Thoracic aorta (tissue), 2 donors: ENCODE measurements at regions not wholly inside any gene's neighbourhood (a gene's known extent, or its start where the extent isn't known, plus 50 kb on each side); places are given as distances from the start of the nearest gene placed in this dataset.

Source experiments
- ATAC-seq: fragments of 150-250 bp; one replicate; pipeline ENCODE4 v1.8.0; 2017; ENCODE audit warnings: low read depth; ENCODE audit not compliant: insufficient number of reproducible peaks, low FRiP score
- DNase-seq: peaks from one replicate; pipeline ENCODE4 v3.0.0-alpha.2; 2020; ENCODE audit warnings: low spot score
- H3K27ac ChIP-seq, 2 donors: fragments of 200-600 bp; sonication (generic); 1 replicate in 1 of 2; 2 replicates in 1 of 2; pipeline ENCODE4 v1.5.1; 2016; ENCODE audit warnings: mild to moderate bottlenecking in 2 of 2, moderate library complexity in 2 of 2
- H3K27me3 ChIP-seq: fragments of 200-600 bp; sonication (generic); replicated peaks from 2 replicates; pipeline ENCODE4 v1.6.0; 2016; ENCODE audit warnings: mild to moderate bottlenecking; ENCODE audit not compliant: insufficient read depth
- H3K36me3 ChIP-seq: fragments of 200-600 bp; sonication (generic); one replicate; pipeline ENCODE4 v1.5.1; 2016
- H3K4me1 ChIP-seq, 2 donors: fragments of 200-600 bp; sonication (generic); 1 replicate in 1 of 2; 2 replicates in 1 of 2; pipeline versions ENCODE4 v1.5.1 to v1.6.0; 2016; ENCODE audit warnings: low read depth in 2 of 2, mild to moderate bottlenecking in 1 of 2; ENCODE audit not compliant: control insufficient read depth in 1 of 2
- H3K4me3 ChIP-seq: fragments of 200-600 bp; sonication (generic); 2 replicates; pipeline ENCODE4 v1.5.1; 2016; ENCODE audit warnings: mild to moderate bottlenecking
- H3K9me3 ChIP-seq: fragments of 200-600 bp; sonication (generic); 2 replicates; pipeline ENCODE4 v1.5.1; 2016
- CTCF ChIP-seq: fragments of 200-600 bp; sonication (generic); IDR thresholded peaks from one replicate; pipeline ENCODE4 v1.5.1; 2019; ENCODE audit warnings: antibody characterized with exemption

- Histone ChIP-seq H3K9me3 (no peaks in the 10 kb centered on the region), H3K27me3 (no peaks in the 10 kb centered on the region), H3K4me1 (peaks cover 4 to 18% of the 10 kb centered on the region in 2 donors), H3K27ac (no peak overlapping the region), H3K36me3 (no peaks in the 10 kb centered on the region), H3K4me3 (no peak overlapping the region)
- no peak for DNase-seq
- TF ChIP-seq CTCF: no peak
- no peak for ATAC-seq
These were observed 74.7 kb upstream of the NCOR2 start for GRCh38 chr12:124642105-124642504.

GRCh38 chr12:124641591-124641990 lies 74.2 kb upstream of the NCOR2 start:
- Histone ChIP-seq H3K9me3 (no peaks in the 10 kb centered on the region), H3K27ac (no peak overlapping the region), H3K4me1 (peaks cover 4 to 18% of the 10 kb centered on the region in 2 donors), H3K27me3 (no peaks in the 10 kb centered on the region), H3K36me3 (no peaks in the 10 kb centered on the region), H3K4me3 (no peak overlapping the region)
- ATAC-seq (no peak), DNase-seq (no peak)
- TF ChIP-seq CTCF: no peak

- H3K9me3 ChIP-seq: no peaks in the 10 kb centered on the region
- ATAC-seq (peak; percentile 37), DNase-seq (no peak)
- no peaks in the 10 kb centered on the region for H3K27me3 ChIP-seq
- H3K4me1 ChIP-seq: peaks cover 0 to 18% of the 10 kb centered on the region in 2 donors
- peak overlapping the region in 1 of 2 donors; percentile 19 for H3K27ac ChIP-seq
- no peak overlapping the region for H3K4me3 ChIP-seq
- H3K36me3 ChIP-seq: no peaks in the 10 kb centered on the region
- TF ChIP-seq CTCF: no peak
These were observed 72.6 kb upstream of the NCOR2 start for GRCh38 chr12:124640056-124640455.

- no peaks in the 10 kb centered on the region for H3K9me3 ChIP-seq
- no peak for ATAC-seq
- no peak for DNase-seq
- H3K36me3 ChIP-seq: no peaks in the 10 kb centered on the region
- TF ChIP-seq CTCF: no peak
- H3K4me3 ChIP-seq: no peak overlapping the region
- peaks cover 0 to 18% of the 10 kb centered on the region in 2 donors for H3K4me1 ChIP-seq
- H3K27me3 ChIP-seq: no peaks in the 10 kb centered on the region
- no peak overlapping the region for H3K27ac ChIP-seq
These were observed 71.9 kb upstream of the NCOR2 start for GRCh38 chr12:124639122-124639806.

- Histone ChIP-seq H3K4me1 (peaks cover 0 to 18% of the 10 kb centered on the region in 2 donors), H3K27ac (no peak overlapping the region), H3K36me3 (no peaks in the 10 kb centered on the region), H3K9me3 (no peaks in the 10 kb centered on the region), H3K27me3 (no peaks in the 10 kb centered on the region), H3K4me3 (no peak overlapping the region)
- DNase-seq: no peak
- TF ChIP-seq CTCF: no peak
- no peak for ATAC-seq
These were observed 70.2 kb upstream of the NCOR2 start for GRCh38 chr12:124637581-124637981.
